Cardiac muscle cell (in vitro differentiated cells and primary cell): ENCODE measurements at regions not wholly inside any gene's neighbourhood (a gene's known extent, or its start where the extent isn't known, plus 50 kb on each side); places are given as distances from the start of the nearest gene placed in this dataset.
A peak's percentile ranks its signal among the peaks of the same experiment; 100 is the strongest.

Experiments used
- DNase-seq, 2 donors: peaks; one replicate each; pipeline versions ENCODE4 v3.0.0 to v3.0.0-alpha.2; 2010 to 2017; ENCODE audit warnings: low read depth in 1 of 2, low spot score in 1 of 2
- H3K27ac ChIP-seq: fragments of 200-600 bp; sonication (generic); 2 replicates; pipeline ENCODE4 v1.5.1; 2016
- H3K27me3 ChIP-seq: fragments of 200-600 bp; sonication (generic); 2 replicates; pipeline ENCODE4 v1.6.0; 2016; ENCODE audit warnings: control low read depth
- H3K36me3 ChIP-seq: fragments of 200-600 bp; sonication (generic); 2 replicates; pipeline ENCODE4 v1.5.1; 2016; ENCODE audit warnings: control low read depth
- H3K4me1 ChIP-seq: fragments of 200-600 bp; sonication (generic); 2 replicates; pipeline ENCODE4 v1.8.1; 2017; ENCODE audit warnings: low read depth, mild to moderate bottlenecking, mixed run types
- H3K4me3 ChIP-seq: fragments of 200-600 bp; sonication (generic); 2 replicates; pipeline ENCODE4 v1.5.1; 2016; ENCODE audit warnings: mild to moderate bottlenecking
- H3K9me3 ChIP-seq: fragments of 200-600 bp; sonication (generic); 2 replicates; pipeline ENCODE4 v1.5.1; 2017; ENCODE audit warnings: low read depth, mild to moderate bottlenecking, control low read depth
- TF ChIP-seq, protein P1 (sequence below): IDR thresholded peaks from 2 replicates; pipeline ENCODE4 v1.5.1; 2012; ENCODE audit warnings: low read depth, mild to moderate bottlenecking, low read length

DNA sequence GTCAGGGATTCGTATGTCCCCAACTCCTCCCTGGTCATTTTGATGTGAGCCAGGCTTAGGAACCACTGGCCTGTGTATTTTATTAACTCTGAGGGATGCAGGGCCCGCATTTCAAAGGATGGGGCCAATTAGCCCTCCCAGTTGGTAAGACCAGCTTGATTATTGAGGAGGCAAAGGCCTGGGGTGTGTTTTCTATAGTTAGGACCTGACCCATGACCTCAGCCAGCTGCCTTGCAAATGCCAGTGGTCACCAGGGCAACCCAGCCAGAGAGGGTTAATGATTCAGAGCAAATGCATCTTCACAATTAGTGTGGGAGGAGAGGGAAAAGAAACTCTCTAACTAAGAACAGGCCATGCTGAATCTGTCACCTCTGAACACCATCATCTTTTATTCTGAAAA, 835.4 kb downstream of the MAFB start:
- no peaks in the 10 kb centered on the region for H3K4me1 ChIP-seq
- no peak overlapping the region for H3K27ac ChIP-seq
- TF ChIP-seq, protein P1, sequence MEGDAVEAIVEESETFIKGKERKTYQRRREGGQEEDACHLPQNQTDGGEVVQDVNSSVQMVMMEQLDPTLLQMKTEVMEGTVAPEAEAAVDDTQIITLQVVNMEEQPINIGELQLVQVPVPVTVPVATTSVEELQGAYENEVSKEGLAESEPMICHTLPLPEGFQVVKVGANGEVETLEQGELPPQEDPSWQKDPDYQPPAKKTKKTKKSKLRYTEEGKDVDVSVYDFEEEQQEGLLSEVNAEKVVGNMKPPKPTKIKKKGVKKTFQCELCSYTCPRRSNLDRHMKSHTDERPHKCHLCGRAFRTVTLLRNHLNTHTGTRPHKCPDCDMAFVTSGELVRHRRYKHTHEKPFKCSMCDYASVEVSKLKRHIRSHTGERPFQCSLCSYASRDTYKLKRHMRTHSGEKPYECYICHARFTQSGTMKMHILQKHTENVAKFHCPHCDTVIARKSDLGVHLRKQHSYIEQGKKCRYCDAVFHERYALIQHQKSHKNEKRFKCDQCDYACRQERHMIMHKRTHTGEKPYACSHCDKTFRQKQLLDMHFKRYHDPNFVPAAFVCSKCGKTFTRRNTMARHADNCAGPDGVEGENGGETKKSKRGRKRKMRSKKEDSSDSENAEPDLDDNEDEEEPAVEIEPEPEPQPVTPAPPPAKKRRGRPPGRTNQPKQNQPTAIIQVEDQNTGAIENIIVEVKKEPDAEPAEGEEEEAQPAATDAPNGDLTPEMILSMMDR = no peak
- H3K9me3 ChIP-seq = no peaks in the 10 kb centered on the region
- H3K27me3 ChIP-seq = no peaks in the 10 kb centered on the region
- no peak overlapping the region for H3K4me3 ChIP-seq
- no peaks in the 10 kb centered on the region for H3K36me3 ChIP-seq
- DNase-seq = peak in 1 of 2 donors; percentile 63

DNA sequence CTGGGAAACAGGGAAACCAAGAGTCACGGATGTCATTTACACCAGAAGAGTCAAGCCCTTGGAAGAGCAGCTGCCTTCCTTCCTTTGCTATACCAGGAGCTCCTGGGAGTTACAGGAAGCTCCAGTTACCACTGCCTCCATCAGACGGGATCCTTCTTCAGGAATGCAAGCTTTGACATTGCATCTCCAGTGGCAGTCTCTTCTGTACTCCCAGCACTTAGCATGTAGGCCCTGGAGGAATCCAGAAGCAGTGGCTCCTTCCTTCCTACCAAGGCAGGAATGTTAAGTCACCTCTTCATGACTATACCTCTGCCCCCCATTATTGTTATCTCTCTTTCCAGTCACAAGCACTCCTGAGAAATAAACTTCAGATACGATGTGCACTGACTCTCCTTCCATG, 836.0 kb downstream of the MAFB start:
- no peak for DNase-seq
- no peaks in the 10 kb centered on the region for H3K4me1 ChIP-seq
- H3K27ac ChIP-seq = no peak overlapping the region
- no peaks in the 10 kb centered on the region for H3K36me3 ChIP-seq
- TF ChIP-seq, protein P1 = no peak
- H3K4me3 ChIP-seq = no peak overlapping the region
- no peaks in the 10 kb centered on the region for H3K9me3 ChIP-seq
- no peaks in the 10 kb centered on the region for H3K27me3 ChIP-seq

GRCh38 chr20:39851459-39851858, 837.6 kb downstream of the MAFB start:
- Histone ChIP-seq H3K4me1 (no peaks in the 10 kb centered on the region), H3K9me3 (no peaks in the 10 kb centered on the region), H3K4me3 (no peak overlapping the region), H3K36me3 (no peaks in the 10 kb centered on the region), H3K27me3 (no peaks in the 10 kb centered on the region), H3K27ac (no peak overlapping the region)
- DNase-seq = peak in 1 of 2 donors; percentile 27
- TF ChIP-seq, protein P1 = no peak

- H3K4me1 ChIP-seq = no peaks in the 10 kb centered on the region
- no peak for DNase-seq
- no peak overlapping the region for H3K4me3 ChIP-seq
- no peaks in the 10 kb centered on the region for H3K36me3 ChIP-seq
- no peak overlapping the region for H3K27ac ChIP-seq
- H3K9me3 ChIP-seq = no peaks in the 10 kb centered on the region
- TF ChIP-seq, protein P1 = no peak
- no peaks in the 10 kb centered on the region for H3K27me3 ChIP-seq
Observed at GRCh38 chr20:39850821-39851330, 838.2 kb downstream of the MAFB start.

DNA sequence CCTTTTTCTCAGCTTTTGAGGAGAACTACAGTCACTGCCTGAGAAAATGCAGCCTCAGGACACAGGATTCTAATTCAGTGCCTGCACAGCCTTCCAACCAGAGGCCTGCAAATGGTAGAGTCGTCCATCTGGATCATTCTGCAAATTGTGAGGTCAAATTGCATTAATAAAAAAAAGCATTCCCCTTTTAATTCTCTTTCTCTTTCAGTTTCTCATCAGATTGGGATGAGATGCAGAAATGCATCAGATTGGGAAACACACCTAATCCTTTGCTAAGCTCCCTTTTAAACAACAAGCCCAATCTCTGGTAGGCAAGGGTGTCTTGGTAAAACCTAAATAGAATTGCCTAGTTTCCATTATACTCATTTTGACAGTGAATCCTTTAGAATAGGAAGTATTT, 838.8 kb downstream of the MAFB start:
- Histone ChIP-seq H3K27ac (no peak overlapping the region), H3K27me3 (no peaks in the 10 kb centered on the region), H3K4me3 (no peak overlapping the region), H3K36me3 (no peaks in the 10 kb centered on the region), H3K9me3 (no peaks in the 10 kb centered on the region), H3K4me1 (no peaks in the 10 kb centered on the region)
- no peak for DNase-seq
- TF ChIP-seq, protein P1 = no peak

DNA sequence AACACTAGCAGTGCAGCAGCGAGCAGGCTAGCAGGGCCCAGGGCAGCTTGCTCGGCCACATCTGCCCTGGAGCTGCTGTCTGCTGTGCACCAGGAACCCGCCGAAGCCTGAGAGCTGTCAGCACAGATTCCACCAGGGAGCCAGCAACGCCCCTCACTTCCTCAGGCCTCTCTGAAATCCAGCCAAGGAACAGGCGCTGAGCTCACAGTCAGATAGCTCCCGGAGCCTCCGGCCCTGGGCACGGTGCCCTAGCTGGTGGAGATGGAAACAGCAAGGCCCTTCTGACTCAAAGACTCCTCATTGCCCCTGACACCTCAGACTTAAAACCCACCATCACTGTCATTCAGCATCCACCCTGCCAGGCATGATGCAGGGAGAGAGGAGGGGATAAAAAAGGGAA, 839.4 kb downstream of the MAFB start:
- DNase-seq = peak; percentile 54 to 95

More for the DNA sequence above, 839.4 kb downstream of the MAFB start:
- TF ChIP-seq, protein P1 = no peak
- H3K4me3 ChIP-seq = no peak overlapping the region
- H3K36me3 ChIP-seq = no peaks in the 10 kb centered on the region
- no peaks in the 10 kb centered on the region for H3K4me1 ChIP-seq
- no peaks in the 10 kb centered on the region for H3K27me3 ChIP-seq
- H3K9me3 ChIP-seq = no peaks in the 10 kb centered on the region
- no peak overlapping the region for H3K27ac ChIP-seq
